RPMI7951 (cell line): ENCODE measurements at regions not wholly inside any gene's neighbourhood (a gene's known extent, or its start where the extent isn't known, plus 50 kb on each side); places are given as distances from the start of the nearest gene placed in this dataset.

ENCODE experiments used
- DNase-seq: peaks from one replicate; pipeline ENCODE4 v3.0.0-alpha.2; 2012; ENCODE audit warnings: low read depth

GRCh38 chr6:129967427-129967826, 51.0 kb upstream of the L3MBTL3 start:
- no peak for DNase-seq

- no peak for DNase-seq
Measured at GRCh38 chr6:129966125-129966524, 52.3 kb upstream of the L3MBTL3 start.

- DNase-seq = no peak
Measured at GRCh38 chr6:129965096-129965495, 53.3 kb upstream of the L3MBTL3 start.

DNA sequence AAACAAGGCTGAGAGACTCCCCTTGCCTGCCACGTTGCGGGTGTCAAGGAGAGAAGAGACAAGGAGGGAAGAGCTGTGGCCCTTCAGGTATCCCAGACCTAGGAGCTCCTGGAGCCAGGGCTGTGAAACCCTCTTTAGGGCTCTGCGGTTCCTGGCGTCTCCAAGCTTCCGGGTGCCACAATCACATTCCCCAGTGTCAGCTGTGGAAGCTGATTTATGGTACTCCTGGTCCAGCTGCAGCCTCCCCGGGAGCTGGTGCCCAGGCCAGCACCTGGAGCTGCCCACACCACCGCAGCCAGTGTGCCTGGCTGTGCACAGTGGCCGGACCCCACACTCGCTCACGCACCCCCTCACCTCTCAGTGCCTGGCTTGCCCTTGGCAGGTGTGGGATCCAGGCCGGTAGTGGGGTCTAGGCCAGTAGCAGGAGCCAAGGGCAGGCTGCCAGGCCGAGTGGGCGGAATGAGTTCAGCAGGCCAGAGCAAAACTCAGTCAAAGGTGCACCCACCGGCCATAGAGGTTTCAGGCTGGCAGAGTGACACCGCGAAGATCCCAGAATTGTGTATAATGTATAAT, 58.9 kb upstream of the L3MBTL3 start:
- DNase-seq = no peak

DNA sequence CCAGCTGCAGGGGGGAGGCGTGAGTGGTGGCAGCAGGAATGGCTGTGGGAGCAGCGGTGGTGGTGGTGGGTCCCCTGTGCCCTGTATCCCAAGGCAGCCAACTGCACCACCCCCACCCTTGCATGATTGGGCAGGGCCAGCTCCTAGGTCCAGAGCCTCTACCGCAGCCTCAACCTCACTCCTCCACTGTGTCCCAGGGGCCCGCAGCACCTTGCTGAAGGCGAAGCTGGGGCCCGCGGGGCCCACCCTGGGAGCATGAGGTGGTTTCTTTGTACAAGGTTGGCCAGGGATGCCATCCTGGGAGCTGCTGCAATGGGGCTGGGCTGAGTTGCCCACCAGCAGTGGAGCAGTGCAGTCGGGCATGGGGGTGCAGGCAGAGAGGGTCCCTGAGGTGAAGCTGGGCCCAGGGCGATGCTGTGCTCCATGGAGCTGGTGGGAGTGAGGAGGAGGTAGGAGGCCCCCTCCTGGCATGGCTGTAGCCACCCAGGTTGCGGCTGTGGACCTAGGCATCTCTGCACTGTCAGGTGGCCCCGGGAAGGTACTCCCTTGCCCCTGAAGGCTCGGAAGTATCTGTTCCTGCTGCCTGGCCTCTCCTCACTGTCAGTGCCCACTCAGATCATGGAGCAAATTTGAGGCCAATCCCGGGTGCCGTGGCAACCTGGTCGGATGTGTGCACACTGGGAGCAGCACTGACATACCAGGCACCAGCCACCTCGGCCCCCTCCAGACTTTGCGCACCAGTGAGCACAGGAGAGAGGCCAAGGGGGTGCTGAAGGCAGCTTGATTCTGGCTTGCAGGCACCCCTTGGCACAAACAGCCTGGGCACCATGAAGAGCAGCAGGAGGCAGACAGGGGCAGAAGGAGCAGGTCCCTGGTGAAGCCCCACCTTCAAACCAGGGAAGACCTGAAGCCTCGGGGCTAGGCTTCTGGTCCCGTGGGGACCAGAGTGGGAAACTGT, 60.2 kb upstream of the L3MBTL3 start:
- no peak for DNase-seq

DNA sequence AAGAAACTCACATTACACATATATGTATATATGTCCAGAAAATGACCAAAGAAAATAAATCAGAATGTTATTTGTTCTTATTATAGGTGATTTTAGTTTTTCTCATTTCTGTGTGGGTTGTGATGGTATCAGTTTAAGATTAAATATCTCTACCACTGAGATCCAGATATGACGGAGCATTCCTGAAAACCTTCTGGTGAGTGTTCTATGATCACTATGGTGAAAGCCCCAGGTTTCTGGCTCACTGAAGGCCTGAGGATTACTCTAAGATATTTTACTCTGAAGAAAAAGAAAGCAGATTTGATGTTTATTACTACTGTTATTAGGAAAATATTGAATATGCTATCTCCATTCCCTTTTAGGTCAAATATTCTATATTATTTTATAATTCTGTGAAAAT, 62.8 kb upstream of the L3MBTL3 start:
- no peak for DNase-seq

GRCh38 chr6:129954749-129955431, 63.5 kb upstream of the L3MBTL3 start:
- no peak for DNase-seq

GRCh38 chr6:129947797-129948196, 70.6 kb upstream of the L3MBTL3 start:
- DNase-seq = no peak

DNA sequence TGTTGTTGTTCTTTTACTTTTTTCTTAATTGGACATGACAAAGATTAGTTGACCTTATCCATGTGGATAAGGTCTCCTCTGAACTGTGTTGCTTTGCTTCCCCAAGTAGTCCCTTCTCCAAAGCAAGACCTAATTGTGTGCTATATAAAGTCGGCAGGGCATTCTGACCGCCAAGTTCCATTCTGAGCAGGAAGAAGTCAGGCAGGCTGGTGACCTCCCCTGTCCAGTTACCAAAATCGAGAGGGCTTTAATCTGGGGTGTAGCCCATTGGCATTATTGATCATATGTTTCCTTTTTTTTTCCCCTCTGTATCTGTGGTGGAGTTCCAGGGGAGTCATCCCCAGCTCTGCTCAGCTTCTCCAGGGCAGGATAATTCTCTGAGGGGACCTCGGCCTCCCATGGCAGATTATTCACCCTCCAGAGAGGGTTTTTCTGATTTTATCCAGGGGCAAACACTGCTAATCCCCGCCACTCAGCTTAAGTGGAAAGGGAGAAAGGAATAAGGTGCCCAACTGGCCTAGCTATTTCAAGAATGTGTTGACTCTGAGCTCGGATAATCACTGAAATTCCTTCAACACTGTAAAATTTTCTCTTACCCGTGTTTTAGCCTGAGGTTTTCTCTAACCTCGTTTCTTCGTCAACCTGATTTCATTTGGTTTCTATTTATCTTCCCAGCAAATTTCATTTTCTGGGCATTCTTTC, 71.8 kb upstream of the L3MBTL3 start:
- DNase-seq = no peak

GRCh38 chr6:129943637-129944271, 74.6 kb upstream of the L3MBTL3 start:
- DNase-seq = no peak

- no peak for DNase-seq
Measured at GRCh38 chr6:129940454-129941195, 77.8 kb upstream of the L3MBTL3 start.

GRCh38 chr6:129938249-129939020, 77.3 kb upstream of the TMEM244 start:
- no peak for DNase-seq

GRCh38 chr6:129936329-129937165, 75.4 kb upstream of the TMEM244 start:
- peak; percentile 66 for DNase-seq

- DNase-seq = no peak
Measured at GRCh38 chr6:129932321-129932720, 71.2 kb upstream of the TMEM244 start.

GRCh38 chr6:129929433-129929832, 68.3 kb upstream of the TMEM244 start:
- DNase-seq = peak; percentile 81

DNA sequence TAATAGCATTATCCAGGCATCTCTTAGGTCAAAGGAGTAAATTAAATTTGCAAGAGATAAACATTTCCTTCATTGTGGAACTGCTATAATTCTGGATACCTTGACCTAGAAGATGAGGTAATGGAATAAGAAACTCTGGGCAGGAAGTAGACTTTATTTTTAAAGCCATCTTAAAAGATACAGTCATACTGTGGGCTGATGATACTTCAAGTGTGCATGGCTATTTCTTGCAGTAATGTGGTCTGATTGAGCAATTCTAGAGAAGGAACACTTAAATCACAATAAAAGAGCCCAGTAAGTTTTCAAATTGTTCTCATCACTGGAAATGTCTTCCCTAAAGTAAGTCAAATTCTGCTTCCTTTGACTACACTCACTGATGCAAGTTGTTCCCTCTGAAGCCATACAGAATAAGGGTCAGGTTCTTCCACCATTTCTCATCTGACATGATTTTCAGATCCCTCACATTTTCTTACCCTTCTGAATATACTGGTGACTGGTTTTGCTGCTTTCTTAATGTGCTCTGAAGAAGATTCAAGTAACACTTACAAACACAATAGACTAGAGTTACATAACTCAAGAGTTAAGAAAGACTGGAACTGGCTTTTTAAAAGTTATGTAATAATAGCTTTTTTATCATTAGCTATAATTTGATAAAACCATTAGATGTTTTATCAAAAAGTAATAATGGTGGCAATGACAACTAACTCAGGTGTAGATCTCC, 62.6 kb upstream of the TMEM244 start:
- no peak for DNase-seq

- no peak for DNase-seq
Measured at GRCh38 chr6:129921169-129921817, 60.2 kb upstream of the TMEM244 start.
